BE2C (cell line): ENCODE measurements at regions not wholly inside any gene's neighbourhood (a gene's known extent, or its start where the extent isn't known, plus 50 kb on each side); places are given as distances from the start of the nearest gene placed in this dataset.

Source experiments
- DNase-seq: peaks from one replicate; pipeline ENCODE4 v3.0.0-alpha.2; 2020
- H3K27me3 ChIP-seq: fragments of 250-450 bp; sonication (Bioruptor Pico); 2 replicates; pipeline ENCODE4 v1.5.1; 2020; ENCODE audit warnings: mild to moderate bottlenecking
- H3K36me3 ChIP-seq: fragments of 250-450 bp; sonication (Bioruptor Pico); 2 replicates; pipeline ENCODE4 v1.5.1; 2020; ENCODE audit warnings: mild to moderate bottlenecking
- H3K4me1 ChIP-seq: fragments of 250-450 bp; sonication (Bioruptor Pico); 2 replicates; pipeline ENCODE4 v1.5.1; 2020
- H3K4me3 ChIP-seq: 2 replicates; pipeline ENCODE4 v1.5.1; 2011; ENCODE audit warnings: low read depth, low read length
- H3K9me3 ChIP-seq: fragments of 250-450 bp; sonication (Bioruptor Pico); 2 replicates; pipeline ENCODE4 v1.5.1; 2020
- TF ChIP-seq, protein P1 (sequence below): IDR thresholded peaks from 2 replicates; pipeline ENCODE4 v1.5.1; 2012; ENCODE audit warnings: mild to moderate bottlenecking, low read depth, low read length

DNA sequence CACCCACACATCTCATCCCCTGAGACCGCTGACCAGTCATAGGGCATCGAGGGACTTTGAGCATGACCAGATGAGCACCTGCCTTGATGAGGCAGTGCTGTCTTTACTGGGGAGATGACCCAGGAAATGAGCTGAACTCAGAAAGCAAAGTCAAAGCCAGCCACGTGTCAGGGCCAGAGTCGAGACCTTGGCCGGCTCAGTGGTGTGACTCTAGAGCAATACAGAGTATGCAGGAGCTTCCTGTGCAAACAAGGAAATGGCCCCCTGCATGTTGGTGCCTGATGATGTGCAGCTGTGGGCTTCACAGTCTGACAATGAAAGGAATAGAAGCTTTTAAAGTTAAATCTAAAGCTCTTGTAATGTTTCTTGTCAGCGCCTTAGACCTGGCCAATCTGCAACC is 332.9 kb downstream of the PCNX1 start:
- TF ChIP-seq, protein P1, sequence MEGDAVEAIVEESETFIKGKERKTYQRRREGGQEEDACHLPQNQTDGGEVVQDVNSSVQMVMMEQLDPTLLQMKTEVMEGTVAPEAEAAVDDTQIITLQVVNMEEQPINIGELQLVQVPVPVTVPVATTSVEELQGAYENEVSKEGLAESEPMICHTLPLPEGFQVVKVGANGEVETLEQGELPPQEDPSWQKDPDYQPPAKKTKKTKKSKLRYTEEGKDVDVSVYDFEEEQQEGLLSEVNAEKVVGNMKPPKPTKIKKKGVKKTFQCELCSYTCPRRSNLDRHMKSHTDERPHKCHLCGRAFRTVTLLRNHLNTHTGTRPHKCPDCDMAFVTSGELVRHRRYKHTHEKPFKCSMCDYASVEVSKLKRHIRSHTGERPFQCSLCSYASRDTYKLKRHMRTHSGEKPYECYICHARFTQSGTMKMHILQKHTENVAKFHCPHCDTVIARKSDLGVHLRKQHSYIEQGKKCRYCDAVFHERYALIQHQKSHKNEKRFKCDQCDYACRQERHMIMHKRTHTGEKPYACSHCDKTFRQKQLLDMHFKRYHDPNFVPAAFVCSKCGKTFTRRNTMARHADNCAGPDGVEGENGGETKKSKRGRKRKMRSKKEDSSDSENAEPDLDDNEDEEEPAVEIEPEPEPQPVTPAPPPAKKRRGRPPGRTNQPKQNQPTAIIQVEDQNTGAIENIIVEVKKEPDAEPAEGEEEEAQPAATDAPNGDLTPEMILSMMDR = no peak
- no peaks in the 10 kb centered on the region for H3K27me3 ChIP-seq
- H3K9me3 ChIP-seq = no peaks in the 10 kb centered on the region
- H3K4me3 ChIP-seq = no peak overlapping the region
- H3K4me1 ChIP-seq = peaks cover 27% of the 10 kb centered on the region
- H3K36me3 ChIP-seq = no peaks in the 10 kb centered on the region
- DNase-seq = no peak

DNA sequence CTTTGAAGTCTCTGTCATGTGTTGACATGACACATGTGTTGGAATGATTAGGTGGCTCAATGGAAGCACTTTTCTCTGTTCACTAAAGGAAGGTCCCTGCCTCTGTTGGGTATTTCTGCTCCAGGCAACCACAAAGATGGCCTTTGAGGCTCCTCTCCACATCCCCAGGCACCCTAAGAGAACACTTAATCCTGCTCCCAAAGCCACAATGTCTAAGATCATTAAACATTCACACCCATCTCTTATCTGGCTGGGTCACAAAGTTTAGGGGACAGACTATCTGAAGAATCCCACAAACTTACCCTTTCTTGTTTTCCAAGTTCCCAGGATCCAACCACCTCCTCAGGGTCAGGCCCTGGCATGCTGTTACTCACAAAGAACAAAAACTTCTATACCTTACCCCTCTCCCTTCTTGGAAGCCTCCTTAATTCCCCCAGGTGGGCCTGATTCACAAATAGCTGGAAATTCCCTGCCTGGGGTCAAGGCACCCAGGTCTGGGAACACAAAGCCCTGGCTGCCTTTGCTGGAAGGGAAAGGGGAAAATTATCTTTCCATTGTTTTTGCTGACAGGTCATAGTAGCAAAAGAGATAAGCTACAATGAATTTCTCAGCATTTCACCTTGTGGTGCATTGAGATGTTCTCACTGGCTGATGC is 333.7 kb downstream of the PCNX1 start:
- no peak for DNase-seq
- Histone ChIP-seq H3K9me3 (no peaks in the 10 kb centered on the region), H3K4me3 (no peak overlapping the region), H3K4me1 (peaks cover 25% of the 10 kb centered on the region), H3K27me3 (no peaks in the 10 kb centered on the region), H3K36me3 (no peaks in the 10 kb centered on the region)
- TF ChIP-seq, protein P1 = no peak

DNA sequence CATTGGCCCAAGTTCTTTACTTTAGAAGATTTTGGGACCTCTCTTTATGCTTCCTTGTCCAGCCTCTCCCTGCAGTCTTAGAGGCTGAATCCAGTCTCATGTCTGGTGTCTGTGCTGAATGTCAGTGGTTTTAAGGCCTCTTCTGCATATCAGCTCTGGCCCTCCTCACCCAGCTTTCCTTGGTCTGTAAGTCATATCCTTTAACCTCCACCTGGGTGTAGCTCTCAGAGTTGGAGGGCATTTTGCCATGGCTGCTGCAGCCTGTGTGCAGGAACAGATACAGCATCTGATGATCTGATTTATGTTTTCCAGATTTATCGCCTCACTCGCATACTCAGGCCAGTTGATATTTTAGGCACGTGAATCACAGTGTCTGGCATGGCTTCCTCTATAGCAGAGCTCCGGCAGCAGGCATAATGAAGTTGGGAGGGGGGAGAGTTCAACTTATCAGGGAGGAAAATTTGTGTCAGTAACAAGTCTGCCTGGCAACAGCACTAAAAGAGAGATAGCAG is 335.0 kb downstream of the PCNX1 start:
- Histone ChIP-seq H3K27me3 (no peaks in the 10 kb centered on the region), H3K4me3 (no peak overlapping the region), H3K9me3 (no peaks in the 10 kb centered on the region), H3K4me1 (peaks cover 16% of the 10 kb centered on the region), H3K36me3 (no peaks in the 10 kb centered on the region)
- TF ChIP-seq, protein P1 = no peak
- peak; percentile 34 for DNase-seq

DNA sequence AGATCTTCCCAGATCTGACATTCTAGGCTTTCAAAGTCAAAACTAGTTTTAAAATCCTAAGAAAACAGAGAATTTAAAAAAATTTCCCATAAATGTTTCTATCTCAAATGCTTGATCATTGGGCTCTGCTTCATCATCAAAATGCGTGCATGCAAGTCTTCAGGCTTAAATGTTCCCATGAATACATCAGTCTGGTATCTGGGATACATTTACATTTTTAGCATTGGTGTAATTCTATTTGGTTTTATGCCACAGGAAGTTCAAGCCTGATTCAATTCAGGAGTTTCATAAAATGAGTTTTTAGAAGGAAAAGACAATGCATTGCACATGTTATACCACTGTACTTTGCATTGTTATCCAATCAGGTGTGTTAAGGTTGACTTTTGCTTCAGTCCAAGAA is 336.4 kb downstream of the PCNX1 start:
- no peaks in the 10 kb centered on the region for H3K9me3 ChIP-seq

DNA sequence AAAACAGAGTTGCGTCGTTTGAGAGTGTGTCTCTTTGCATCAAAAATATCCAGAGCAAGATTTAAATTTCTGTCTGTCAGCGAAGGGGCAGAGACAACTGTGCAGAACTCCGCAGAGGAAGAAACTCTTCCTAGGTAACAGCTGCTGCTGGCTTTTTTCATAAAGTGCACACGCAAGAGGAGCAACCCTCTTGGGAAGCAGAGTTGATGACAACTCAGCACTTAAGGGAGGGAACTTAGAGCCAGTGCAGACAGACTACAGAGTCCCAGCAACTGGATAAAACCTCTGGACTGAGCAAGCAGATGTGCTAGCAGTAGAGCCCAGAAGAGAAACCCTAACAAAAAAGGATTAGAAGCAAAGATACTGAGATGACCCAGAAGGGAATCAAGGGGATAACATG is 337.1 kb downstream of the PCNX1 start:
- Histone ChIP-seq H3K27me3 (no peaks in the 10 kb centered on the region), H3K4me3 (no peak overlapping the region), H3K9me3 (no peaks in the 10 kb centered on the region), H3K36me3 (no peaks in the 10 kb centered on the region), H3K4me1 (peaks cover 16% of the 10 kb centered on the region)
- TF ChIP-seq, protein P1 = no peak
- no peak for DNase-seq

More for the DNA sequence above, 336.4 kb downstream of the PCNX1 start:
- no peaks in the 10 kb centered on the region for H3K27me3 ChIP-seq
- H3K36me3 ChIP-seq = no peaks in the 10 kb centered on the region
- no peak for DNase-seq
- H3K4me3 ChIP-seq = no peak overlapping the region
- TF ChIP-seq, protein P1 = no peak
- peaks cover 16% of the 10 kb centered on the region for H3K4me1 ChIP-seq

DNA sequence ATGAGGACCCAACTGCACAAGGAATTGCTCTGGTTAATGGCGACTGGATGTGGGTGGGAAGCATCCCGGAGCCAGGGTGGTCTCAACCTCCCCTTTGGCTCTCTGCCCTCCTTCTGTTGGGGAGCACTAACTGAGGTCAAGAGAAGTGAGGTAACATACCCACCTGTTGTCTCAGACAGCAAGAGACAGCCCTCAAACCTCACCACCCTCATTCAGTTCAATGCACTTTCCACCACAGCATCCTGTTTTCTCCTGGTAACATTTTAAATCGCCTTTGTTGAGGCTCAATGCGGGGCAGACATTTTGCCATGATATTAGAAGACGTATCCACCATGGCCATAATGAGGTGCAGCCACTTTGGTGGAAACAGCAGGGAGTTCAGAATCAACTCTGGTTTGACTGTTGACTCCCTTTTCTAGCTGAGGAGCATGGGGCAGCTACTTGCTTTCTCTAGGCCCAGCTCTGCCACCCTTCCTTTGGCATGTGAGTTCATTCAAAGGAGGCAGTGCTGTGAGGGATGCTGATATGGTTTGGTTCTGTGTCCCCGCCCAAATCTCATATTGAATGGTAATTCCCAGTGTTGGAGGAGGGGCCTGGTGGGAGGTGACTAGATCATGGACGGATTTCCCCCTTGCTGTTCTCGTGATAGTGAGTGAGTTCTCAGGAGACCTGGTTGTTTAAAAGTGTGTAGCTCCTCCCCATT is 338.6 kb downstream of the PCNX1 start:
- H3K9me3 ChIP-seq = no peaks in the 10 kb centered on the region
- TF ChIP-seq, protein P1 = no peak
- H3K4me3 ChIP-seq = no peak overlapping the region
- DNase-seq = no peak
- H3K27me3 ChIP-seq = no peaks in the 10 kb centered on the region
- no peaks in the 10 kb centered on the region for H3K36me3 ChIP-seq
- H3K4me1 ChIP-seq = peaks cover 16% of the 10 kb centered on the region
